IPS DF 19.7 (cell line): ENCODE measurements at regions not wholly inside any gene's neighbourhood (a gene's known extent, or its start where the extent isn't known, plus 50 kb on each side); places are given as distances from the start of the nearest gene placed in this dataset.
"Not testable (repeated sequence)": the region's sequence is repeated elsewhere in the genome, so short reads cannot be mapped to it uniquely, and the experiment has no call there.

Experiments used
- DNase-seq: peaks from one replicate; pipeline ENCODE4 v3.0.0-alpha.2; 2013; ENCODE audit warnings: low read depth, low spot score

DNA sequence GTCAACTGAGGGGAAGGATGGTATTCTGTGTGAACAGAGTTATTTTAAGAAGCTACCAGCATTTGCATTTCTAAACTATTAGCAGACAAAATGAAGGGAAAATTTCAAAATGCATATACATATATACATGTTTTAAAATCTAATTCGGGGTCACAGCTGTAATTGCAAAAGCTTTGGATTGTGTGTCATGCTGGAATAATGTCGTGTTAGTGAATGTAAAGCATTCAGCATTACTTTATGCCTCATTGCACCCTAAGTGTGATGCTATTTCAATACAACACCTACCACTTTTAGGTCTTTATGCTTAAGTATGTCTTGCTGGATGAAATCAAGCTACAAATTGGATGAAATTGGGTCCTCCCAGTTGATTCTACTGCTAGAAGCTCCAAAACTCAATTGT lies 687.6 kb upstream of the MEF2C start:
- no peak for DNase-seq

DNA sequence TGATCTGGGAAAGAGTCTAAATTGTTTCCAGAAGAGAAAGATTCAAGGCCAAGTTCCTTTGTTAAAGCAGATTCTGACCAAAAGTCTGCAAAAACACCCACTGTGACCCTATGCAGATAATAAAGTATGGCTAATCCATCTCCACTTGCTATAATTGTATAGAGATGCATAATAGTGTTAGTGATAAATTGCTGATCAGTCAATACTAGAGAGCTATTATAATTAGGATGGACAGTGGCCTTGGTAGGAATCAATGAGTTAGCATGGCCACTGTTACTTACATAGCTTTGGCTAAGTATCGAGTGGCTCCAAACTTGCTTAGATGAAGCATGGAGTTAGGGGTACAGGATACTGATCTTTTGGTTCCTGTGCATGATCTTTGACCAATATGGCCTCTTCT lies 683.4 kb upstream of the MEF2C start:
- no peak for DNase-seq

DNA sequence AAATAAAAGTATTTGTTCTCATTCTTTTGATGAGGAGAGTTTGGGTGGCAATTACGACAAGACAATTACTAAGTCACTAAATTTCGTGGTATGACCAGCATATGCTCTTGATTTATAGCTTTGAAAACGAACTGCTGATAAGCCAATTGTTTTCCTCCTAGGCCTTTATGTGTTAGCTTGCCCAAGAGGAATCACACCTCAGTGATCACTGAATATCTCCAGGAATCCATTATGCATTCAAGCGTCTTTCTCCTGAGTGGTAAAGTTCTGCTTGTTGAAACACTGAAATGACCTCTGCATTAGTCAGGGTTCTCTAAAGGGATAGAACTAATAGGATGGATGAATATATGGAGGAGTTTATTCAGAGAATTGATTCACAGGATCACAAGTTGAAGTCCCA lies 677.7 kb upstream of the MEF2C start:
- DNase-seq = no peak

DNA sequence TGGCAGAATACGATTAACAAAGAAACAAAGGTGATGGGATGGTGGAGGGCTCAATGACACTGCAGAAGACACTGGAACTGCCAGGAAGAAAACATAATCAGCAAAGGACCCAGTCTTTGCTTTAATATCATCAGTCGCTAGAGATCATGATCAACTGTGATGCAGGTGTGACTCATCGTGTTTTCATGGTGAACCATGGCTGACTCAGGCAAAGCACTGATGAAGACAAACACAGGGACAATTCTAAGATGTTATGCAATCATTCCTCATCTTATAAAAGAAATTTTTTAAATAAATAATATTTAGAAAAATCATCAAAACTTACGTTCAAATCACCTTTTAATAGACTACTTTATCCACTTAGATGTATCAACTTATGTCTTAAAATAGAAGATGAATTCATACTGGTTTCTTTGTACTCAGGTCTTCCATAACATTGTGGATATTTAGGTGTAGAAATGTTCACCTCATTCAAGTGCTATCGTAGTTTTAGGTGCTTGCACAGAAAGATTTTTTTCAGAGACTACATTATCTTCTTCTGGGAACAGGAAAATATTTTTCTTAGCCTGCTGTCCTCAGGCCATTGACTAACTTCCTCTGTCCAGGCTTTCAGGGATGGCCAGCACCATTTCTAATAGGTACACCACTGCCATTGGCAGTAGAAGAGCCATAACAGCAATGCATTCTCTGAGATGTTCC lies 673.4 kb upstream of the MEF2C start:
- no peak for DNase-seq

DNA sequence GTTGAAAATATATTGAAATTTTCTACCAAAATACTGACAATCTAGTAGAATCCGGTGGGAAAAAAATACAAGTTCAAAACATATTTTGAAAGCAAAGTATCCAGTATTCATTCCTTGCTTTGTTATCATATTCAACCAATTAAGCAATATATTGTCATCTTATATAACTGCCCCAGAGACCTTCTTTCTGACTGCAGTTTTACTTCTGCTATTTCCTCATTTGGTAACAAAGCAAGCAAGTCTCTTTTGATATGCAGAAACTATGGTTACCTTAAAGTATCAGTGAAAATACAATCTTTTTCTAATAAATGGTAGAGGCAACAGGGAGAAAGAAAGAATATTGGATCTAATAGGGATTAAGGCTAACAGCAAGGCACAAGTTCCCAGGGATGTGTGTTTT lies 663.7 kb upstream of the MEF2C start:
- DNase-seq = no peak

DNA sequence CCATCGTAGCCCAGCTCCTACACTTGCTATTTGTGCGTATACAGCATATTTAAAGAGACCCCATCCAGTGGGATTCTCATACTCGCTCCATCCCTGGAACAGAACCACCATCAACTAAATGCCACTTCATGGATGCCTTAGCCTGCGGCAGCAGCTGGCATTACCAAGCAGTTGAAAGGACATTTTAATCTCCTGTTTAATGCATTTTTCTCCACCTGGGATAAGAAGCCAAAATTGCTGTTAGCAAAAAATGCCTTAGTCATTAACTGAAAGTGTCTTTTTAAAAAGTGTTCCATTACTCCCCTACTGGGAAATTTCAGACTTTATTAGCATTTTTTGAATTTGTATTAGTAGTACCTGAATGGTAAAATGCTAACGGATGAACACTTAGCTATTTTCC lies 662.6 kb upstream of the MEF2C start:
- no peak for DNase-seq

DNA sequence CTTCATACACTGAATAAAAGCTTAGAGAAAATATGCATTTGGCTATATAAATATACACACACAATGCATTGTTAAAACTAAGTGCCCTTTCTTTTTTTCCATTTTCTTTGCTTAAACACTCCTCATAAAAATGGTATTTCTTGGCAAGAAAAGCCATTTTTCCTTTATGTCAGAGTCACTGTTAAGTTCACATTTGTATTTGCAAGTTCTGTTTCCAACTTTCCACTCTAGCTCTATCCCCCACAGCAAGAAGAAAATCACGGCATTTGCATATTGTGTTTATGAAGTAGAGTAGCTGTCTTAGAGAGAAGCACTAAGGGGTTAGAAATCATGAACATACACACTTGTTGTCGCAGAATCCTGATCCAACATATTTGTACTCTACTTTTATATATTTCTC lies 662.1 kb upstream of the MEF2C start:
- DNase-seq = no peak

DNA sequence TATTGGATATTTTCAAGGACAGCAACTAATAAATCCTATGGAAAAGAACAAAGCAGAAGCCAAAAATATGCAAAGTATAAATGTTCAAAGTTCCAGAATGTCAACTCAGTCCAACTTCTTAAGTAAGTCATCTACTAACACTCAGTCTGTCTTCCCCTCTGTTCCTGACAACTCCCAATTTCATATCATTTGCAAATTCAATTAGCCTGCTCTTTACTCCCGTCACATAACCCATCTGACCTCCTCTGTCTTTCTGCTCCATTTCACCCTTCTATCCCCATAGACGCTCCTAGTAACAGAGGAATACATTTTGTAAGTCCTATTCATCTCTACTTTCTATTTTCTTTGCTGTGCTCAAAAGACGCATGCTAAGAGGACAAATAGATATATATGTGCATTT lies 659.8 kb upstream of the MEF2C start:
- DNase-seq = no peak

DNA sequence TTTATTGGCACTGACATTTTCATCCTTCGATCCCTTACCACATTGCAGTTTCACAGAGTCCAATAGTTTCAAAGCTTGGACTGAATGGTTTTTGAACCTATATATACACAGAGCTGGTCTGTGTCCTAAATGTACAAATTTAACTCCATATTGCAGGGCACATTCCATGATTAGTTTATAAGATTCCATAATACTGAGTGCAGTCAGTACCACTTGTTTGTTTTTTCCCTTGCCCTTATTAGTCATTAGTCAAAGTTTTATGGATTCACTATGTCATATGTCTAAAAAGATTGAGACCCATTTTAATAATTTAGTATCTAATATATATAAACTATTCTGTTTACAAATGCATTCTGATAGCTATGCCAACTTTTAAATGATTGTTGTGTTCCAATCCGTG lies 654.8 kb upstream of the MEF2C start:
- DNase-seq = no peak

DNA sequence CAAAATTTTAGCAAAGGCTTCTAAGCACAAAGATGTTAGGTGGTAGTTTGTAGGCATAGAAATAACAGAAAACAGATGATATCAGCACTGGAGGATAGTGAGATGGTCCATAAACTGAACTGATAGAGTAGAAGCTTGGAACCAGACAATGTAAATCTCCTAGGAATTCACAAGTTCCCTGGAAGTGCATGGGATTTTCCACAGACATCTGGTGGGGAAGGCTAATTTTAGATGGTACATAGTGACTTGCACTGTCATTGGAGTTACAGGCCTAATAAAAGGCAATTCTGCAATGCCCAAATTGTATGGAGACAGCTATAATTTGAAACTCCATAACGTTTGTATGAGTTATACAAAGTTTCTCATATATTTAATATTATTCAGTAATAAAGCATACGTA lies 653.0 kb upstream of the MEF2C start:
- DNase-seq = no peak

DNA sequence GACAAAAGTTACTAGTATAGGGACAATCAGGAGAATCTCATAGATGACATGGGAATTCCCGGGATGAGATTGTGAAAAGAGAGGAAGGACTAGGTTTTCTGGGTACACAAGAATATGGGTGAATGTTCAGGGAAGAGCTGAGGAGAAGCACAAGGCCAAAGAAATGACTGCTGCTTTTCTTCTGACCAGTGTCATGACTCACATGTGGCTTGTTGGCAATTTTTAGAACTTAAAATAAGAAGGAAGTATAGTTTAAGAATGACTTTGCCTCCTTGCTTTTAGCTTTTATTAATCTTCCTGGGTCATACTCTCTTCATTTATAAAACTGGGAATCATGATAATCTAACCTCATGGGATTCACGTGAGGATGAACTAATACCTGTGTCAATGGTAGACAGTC lies 652.4 kb upstream of the MEF2C start:
- DNase-seq = no peak

DNA sequence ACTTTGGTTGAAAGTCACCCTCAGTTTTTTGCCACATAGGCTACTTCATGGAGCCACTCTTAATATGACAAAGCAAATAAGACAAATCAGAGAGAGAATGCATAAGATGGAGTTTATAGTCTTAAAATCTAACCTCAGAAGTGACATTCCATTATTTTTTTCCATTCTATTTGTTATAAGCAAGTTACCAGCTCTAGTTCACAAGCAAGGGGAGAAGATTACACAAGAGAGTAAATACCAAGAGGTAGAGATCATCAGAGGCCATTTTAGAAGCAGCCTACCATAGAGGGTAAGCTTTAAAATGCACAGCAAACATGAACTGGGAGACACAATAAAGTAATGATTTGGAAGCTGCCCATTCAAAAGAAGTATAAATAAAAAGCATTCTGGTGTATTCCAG lies 651.3 kb upstream of the MEF2C start:
- no peak for DNase-seq

DNA sequence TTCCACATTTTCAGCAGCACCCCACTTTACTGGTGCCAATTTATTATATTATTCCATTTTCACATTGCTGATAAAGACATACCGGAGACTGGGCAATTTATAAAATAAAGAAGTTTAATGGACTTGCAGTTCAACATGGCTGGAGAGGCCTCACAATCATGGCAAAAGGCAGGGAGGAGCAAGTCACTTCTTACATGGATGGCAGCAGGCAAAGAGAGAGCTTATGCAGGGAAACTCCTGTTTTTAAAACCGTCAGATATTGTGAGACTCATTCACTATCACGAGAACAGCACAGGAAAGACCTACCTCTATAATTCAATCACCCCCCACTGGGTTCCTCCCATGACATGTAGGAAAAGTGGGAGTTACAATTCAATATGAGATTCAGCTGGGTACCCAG lies 641.8 kb upstream of the MEF2C start:
- no peak for DNase-seq

DNA sequence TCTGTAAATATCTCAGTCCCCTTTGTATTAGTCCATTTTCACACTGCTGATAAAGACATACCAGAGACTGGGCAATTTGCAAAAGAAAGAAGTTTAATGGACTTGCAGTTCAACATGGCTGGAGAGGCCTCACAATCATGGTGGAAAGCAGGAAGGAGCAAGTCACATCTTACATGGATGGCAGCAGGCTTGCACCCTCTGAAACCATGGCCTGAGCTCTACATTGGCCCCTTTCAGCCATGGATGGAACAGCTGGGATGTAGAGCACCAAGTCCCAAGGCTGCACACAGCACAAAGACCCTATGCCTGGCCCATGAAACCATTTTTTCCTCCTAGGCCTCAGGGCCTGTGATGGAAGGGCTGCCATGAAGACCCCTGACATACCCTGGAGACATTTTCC lies 640.9 kb upstream of the MEF2C start:
- not testable (repeated sequence) for DNase-seq

DNA sequence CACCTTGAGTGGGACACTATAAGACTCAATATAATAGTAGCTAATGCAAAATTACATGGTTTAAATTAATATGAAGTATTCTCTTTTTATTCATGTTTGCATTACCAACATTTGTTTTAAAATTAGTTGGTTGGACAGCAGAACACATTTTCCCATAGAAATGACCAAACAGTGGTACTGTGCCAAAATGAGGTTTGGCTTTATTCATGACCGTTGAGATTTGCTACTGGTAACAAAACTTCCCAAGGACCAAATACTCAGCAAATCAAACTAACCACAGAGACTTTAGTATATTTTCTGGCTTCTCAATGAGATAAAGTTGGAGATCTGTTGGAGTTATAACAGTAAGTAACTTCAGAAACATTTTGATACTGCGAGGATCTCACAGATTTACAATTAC lies 637.8 kb upstream of the MEF2C start:
- DNase-seq = no peak

DNA sequence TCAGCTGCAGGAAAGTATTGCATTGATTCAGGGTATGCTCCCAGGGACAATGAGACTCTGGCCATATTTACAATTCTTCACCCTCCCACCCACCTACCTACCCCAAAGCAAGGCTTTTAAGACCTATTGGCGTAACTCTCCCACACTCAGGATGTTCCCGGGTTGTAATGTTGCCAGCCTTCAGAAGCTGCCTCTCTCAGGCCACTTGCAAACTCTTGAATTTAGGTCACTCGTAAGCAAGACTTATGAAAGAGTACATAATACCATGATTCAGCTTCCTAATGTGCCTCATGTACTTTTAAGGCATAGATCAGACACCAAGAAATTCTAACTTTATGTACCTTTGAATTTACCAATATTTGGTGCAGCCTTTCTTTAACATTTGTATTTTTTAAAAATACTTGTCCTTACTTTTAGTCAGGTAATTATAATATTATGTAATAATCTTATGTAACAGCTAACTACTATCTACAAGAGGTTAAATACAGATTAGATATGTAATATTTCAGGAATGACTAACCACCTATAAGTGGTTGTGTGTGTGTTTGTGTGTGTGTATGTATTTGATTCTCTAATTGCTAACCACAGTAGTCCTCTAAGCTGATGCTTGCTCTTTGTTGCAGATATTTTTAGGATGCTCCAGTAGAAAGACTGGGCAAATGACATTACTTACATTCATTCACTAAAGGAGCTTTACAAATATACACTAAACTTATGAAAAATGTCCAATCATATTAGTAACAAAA lies 630.5 kb upstream of the MEF2C start:
- DNase-seq = no peak

DNA sequence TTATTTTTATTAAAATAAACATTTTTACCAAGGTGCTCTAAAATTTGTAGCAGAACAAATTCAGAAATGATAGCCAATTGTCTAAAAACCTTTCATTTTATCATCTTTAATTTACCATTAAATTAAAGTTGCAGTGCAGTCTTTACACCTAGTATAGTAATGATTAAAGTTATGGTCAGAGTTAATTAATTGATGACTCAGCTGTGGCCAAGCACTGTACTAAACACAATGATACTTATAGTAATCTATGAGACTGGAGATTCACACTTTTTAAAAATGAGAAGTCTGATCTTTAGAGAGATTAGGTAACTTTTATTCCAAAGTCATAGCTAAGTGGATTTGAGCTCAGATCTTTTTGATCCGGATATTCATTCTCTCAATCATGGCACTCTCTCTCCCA lies 621.1 kb upstream of the MEF2C start:
- no peak for DNase-seq

DNA sequence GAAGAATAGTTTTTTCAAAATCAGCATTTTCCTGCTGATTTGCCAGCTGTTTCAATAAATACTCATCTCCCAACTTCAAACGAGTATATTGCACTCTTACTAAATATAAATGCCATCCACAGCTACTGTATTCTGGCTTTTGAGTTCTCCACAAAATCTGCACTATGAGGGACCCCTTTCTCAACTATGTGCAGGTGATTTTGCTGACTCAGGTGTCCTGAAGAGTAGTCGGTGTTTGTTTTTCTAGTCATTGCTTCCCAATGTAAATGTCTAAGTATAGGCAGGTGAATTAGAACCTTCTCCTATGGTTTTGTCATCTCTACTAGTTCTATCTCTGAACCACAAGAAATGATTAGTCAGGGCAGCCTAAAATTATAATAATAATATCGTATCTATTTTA lies 616.8 kb upstream of the MEF2C start:
- DNase-seq = no peak

DNA sequence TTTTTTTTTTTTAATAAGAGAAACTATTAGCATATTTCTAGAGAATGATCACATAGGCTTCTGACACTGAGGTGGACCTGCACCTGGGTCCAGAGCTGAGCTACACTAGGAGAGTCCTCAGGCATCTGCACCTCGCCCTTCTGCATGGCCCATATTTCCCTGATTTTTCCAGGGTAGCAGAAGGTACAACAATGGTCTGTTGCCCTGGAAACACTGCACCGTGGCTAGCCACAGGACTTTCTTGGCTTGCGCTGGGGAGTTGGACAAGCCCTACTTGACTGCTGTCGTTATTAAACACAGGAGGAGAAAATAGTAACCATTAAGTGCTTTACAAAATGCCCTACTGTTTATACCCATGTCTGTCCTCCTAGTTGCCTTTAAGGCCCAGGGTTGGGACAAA lies 615.7 kb upstream of the MEF2C start:
- no peak for DNase-seq

DNA sequence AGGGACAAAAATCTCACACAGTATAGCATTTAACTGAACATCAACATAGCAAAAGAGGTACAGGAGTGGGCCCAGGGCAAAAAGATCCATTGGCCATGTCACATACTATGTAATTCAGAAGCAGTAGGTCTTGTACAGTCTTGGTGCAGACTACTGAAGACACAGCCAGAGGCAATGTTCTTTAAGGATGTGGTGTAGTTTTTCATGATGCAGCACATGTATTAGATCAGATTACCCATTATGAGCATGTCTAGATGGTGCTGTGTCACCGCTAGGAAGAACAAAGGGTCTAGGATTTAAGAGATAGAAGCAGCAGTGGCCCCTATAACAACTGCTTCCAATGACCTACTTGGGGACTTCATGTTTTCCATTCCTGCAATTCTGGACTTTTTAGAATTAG lies 610.4 kb upstream of the MEF2C start:
- DNase-seq = no peak

DNA sequence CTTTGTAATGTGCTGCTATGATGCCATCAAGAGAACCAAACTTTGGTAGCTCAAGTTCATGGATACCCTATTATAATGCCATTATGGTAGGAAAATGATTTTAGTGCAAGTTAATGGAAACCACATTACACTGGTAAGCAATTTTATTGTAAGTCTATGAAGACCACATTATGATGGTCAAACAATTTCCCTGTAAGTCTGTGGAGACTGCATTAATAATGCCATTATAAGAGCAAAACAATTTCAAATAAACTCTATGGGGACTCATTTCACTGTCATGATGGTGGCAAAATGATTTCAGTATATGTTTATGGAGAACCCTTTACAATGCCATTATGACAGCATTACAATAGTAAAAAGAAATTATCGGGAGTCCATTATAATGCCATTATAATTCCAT lies 602.0 kb upstream of the MEF2C start:
- no peak for DNase-seq

DNA sequence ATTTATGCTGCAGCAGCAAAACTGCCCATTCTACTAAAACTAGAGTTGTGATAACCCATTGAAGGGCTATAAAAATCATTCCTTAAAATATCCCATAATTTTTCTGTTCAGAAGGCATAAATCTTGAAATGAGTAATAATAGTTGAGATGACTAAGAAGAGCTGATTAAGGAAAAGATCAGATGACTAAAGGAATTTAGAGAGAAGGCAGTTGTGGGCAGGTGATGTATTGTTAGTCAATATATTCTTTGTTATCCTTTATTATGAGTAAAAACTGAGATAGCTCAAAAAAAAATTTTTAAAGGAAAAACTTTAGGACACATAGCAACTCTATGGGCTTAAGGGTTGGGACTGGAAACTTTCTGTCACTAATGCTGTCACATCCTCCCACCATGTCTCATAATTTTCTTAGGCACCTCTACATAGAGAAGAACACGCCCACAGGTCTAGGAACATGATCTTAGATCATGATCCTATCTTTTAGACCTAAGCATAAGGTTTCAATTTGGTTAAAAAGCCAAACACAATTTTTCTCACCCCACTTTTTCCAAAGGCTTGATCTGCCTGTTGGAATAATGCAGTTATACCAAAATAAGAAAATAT lies 597.5 kb upstream of the MEF2C start:
- no peak for DNase-seq

DNA sequence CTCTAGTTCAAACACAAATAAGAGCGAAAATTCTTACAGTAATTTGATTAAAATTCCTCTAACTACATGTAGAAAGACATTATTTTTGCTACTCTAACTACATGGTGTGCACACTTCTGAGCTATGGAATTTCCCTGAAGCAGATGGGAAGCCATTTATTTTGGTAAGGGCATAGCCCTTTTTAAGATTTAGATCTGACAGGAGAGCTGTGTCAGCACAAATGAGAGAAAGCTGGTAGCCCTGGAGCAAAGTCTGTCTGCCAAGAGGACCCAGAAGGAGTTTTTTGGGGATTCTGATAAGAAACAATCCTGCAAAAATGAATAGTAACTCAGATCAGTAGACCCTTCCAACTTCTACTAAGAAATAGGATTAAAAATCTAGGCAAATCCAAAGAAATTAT lies 595.9 kb upstream of the MEF2C start:
- no peak for DNase-seq
